NCI-H460 (cell line): ENCODE measurements at regions not wholly inside any gene's neighbourhood (a gene's known extent, or its start where the extent isn't known, plus 50 kb on each side); places are given as distances from the start of the nearest gene placed in this dataset.

ENCODE experiments used
- DNase-seq: peaks from one replicate; pipeline ENCODE4 v3.0.0-alpha.2; 2016; ENCODE audit warnings: low read depth; ENCODE audit errors: extremely low read depth

DNA sequence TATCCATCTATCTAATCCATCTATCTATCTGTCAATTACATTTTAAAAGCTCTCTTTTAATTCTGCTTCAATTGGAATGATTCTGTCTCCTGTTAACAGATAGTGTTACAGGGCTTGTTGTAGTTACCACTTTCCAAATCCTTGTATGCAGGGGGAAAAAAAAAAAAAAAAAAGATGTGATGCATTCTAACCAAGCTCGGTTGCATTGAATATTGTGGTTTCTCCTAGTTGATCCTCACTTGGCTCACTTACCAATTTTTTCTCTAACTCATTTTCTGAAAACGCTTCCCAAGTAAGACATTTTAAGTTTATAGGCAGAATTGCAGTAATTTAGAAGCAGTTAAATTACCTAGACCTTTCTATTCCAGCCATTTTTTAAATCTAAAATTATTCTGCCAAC lies 327.9 kb upstream of the PITX2 start:
- no peak for DNase-seq

DNA sequence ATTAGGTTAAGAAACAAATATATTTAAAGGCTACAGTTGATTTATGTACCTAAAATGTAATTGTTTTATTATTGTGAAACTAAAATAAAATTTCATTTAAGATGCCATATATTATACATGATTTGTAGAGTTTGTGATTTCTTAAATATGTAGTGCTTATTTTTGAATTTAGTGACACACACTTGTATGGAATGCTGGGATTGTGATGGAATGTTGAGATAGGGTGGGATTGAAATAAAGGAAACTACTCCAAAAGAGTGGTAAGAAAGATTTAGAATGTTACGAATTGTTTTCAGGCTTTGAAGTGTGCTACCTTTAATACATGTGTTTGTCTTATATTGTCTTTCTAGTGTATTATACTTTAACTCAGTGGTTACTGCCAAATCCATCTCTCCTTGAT lies 330.3 kb upstream of the PITX2 start:
- DNase-seq = no peak

DNA sequence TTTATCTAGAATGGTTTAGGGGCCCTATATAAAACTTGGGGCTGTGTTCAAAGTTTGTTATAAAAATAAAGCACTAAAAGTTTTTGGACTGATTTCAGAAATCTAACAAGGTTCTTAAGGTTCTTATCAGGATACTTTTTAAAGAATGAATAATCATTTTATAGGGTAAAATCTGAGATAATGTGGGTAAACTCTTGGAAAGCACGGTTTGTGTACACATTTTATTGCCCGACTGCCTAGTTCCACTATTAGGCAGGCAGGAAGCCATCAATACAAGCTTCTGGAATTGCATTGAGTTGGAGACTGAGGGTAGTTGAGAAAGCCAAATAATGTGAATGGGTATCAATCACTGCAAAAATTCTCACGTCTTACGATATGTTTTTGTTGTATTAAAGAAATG lies 331.0 kb upstream of the PITX2 start:
- DNase-seq = no peak

DNA sequence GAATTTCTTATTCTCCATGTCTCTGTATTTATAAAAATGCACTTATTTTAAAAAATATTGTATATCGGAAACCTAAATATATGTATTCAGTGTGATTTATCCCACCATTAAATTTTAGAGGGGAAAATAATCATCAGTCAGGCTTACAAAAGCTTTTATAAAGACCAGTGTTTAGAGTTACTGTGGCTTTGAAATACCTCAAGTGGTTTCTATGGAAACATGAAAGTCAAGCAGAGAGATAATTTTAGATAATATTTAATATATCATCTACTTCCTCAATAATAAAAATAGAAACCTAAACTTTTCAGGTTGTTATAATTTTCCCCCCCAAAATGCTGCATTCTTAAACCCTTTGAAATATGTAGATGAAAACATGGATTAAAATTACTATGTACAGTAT lies 332.9 kb upstream of the PITX2 start:
- DNase-seq = no peak

DNA sequence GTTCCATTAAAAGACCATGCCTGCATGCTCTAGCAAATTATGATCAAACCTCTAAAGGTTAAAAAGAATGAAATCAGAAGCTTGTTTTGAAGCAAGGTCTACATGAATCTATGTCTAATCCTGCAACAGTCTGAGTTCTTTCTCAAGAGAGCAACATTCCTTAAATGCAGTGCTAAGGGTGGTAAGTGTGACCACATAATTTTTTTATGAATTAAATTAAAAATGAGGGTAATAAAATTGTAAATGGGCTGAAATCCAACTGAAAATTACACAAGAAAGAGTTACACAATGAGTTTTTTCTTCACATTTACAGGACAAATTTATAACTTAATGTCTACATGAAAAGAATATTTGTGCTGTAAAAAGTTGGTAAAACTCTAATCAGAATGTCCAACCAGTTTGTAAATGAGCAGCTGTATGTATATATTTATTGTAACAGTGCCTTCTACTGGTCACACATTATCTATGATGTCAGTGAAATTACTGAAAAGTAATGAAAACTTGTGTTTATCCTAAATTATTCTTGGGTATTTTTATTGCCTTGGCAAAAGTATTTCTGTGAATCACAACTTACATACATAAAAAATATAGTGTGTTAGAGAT lies 336.3 kb upstream of the PITX2 start:
- peak; percentile 3 for DNase-seq

DNA sequence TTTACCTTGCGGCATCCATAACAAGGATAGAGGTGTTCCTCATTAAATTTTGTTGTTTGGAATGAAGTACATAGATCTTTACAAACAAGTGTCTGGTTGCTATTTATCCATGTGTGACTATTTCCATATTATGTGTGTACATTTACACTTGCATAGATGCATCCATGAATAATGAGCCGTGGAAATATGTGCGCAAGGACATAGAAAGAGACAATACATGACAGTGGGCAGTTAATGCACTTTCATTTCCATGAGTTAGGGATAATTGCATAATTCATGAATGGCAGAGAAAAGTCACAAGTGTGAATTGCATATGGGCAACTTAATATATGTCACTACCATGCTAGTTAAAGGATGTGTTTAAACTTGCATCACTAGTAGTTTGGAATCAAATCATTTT lies 338.2 kb upstream of the PITX2 start:
- DNase-seq = no peak

DNA sequence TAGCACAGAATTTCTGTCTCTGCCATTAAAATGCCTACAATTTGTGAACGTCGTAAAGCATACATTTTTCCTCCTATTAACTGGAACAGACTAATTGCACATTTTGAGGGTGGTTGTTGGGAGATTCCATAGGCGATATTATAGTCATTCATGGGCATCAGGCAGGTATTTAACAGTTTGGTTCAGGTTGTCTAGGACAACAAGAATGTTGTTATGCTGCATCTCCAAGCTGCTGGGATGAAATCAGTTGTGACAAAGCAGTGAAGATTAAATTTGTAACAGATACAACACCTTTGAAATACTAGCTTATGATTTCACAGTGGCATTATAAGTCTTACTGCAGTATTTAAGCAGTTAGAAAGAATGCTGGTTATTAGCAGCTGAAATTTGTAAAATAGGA lies 339.7 kb upstream of the PITX2 start:
- no peak for DNase-seq

DNA sequence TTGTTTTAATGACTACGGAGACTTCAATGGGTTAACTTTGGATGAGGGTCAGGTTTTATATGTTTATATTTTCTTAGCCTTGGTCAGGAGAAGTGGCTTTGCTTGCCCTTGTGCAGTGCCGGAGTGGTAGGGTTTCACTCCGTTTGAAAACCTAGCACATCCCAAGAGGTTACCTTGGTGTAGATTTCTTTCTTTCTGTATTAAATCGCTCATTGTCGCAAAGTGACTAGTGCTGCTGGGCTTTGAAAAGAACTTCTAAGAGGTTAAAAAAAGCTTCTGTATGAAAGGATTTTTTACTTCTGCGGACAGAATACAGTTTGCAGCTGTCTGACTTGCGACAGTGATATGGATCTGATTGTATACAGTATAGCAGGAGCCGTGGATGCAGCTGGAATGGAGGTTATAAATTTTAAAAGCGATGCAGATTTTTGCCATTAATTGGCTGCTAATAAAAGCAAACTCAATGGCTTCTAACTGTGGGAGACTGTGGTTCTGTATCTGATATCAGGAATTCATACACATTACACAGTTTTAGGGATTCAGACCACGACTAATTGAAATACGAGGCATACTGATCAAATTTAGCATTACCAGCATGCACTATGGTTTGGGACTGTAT lies 340.9 kb upstream of the PITX2 start:
- no peak for DNase-seq

DNA sequence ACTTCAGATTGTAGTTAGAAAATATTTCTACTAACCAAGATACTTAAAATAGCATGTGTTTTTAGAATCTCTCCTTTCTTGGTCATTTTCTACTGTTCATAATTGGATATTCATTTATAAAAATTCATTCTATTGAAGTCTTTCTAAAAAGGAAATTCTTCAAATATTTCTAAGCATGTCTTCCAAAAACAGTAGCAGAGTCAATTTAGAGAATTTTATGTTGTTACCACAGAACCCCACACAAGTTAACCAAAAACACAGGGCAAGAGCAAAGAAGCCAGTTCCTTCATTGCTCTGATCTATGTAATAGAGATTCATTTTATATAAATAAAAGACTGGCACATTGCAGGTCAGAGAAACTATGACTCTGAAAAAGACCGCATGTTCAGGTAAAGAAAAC lies 345.1 kb upstream of the PITX2 start:
- no peak for DNase-seq

DNA sequence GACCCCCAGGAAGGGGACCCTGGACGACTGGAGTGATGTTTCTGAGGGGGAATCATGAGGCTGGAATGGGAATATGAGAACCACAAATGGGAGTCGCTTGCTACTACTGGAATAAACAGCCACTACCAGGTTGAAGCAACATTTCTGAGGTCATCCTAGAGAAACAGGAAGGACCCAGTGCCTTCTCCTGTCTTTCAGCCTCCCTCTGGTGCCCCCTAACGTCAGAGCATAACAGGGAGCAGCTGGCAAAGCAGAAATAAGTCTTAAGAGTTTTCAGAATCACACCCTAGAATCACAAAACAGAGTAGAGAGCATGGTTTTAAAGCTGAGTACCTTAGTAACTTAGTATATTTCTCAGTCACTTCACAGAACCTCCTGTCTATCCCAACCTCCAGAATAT lies 347.8 kb upstream of the PITX2 start:
- peak; percentile 37 for DNase-seq

DNA sequence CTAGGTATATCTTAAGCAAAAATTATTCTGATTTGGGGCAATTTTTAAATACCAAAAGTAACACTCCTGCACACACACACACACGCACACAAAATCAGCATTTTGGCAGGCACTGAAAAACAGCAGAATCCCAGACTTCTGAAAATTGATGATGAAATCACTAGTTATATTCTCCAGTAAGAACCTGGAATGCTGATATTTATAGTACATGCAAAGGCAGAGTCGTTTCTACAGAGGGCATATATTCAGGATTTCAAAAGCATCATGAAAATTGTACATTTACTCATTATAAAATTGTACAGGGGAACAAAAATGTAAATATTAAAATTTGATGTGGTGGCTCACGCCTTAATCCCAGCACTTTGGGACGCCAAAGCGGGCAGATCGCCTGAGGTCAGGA lies 352.5 kb upstream of the PITX2 start:
- no peak for DNase-seq

DNA sequence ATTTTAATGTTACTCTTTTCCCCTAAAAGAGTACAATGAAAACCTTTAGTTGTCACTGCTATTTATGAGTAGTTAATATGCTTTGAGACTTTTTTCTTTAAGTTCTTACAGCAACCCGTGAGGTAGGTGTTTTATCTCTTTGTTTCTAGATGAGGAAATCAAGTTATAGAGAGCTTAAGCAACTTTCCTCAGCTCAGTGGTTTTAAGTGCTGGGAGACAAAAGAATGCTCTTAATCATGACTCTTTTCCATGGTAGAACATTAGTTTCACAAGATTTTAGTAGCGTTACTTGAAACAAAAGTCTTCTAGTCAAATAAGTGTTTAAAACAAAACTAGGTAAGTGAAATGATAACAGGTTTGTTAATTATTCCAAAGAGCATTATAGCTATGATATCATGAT lies 354.7 kb upstream of the PITX2 start:
- no peak for DNase-seq

DNA sequence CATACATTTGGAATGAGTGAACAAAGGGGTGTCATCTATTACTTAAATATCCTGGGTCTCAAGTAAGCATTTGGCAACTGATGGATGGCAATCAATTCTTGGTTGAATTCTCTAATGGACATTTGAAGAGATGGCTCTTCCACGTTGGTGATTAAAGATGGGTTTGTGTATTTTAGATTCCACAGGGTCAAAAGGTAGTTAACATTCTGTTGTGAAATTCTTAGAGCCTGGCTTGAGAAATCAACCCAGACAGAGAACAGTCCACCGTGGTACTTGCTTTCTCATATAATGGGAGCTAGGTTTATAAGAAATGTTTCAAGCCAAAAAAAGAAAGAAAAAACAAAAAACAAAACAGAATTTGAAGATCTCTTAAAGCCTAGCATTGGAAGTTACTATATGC lies 355.9 kb upstream of the PITX2 start:
- DNase-seq = no peak

DNA sequence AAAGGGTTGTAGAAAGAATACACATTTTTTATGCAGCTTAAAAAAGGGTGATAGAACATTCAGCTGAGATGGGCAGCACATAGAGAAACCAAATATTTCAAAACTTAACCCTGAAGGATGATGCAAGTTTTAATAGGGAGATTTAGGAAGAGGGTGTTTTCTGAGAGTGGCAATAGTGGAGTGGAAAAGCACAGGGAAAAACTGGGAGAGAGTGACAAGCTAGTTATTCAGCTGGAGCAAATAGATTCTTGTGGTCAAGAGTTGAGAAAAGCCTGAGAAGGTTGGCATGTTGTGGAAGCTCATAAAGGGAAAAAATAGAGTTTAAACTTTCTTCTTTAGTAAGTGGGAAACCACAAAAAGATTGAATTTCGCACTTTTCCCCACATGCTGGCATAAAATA lies 359.6 kb upstream of the PITX2 start:
- no peak for DNase-seq

DNA sequence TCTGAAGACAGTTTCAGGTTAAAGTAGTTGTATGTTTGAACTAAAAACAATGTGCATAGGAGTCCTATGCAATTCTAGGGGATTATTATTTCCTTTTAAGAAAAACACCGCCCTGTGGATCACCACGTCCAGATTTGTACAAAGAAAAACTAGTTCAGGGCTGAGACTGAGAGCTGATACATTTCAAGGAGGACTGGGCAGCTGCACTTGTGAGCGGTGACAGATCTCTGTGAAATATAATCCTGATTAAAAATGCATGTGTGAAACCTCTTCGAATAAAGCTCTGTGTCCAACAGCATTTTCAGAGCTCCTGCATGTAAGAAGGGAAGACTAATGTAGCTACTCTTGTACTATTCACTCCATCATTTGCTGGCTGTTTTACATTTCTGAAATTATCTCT lies 365.8 kb upstream of the PITX2 start:
- no peak for DNase-seq

DNA sequence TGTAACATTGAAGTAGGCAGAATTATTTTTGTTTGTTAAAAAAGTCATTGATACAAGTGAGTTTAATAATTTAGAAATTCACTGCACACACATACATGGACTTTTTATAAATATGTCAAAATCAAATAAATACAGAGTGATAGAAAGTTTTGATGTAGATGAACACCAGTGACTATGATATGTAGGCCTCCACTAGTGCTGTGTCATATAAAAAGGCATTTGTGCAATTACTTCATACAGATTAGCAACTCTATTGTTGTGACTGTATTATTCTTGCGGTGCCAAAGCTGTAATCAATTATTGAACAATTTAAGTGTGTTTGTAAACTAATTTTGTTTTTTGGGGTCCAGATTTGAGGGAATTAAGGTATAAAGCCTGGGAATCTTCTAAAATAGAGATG lies 366.2 kb upstream of the PITX2 start:
- DNase-seq = no peak

DNA sequence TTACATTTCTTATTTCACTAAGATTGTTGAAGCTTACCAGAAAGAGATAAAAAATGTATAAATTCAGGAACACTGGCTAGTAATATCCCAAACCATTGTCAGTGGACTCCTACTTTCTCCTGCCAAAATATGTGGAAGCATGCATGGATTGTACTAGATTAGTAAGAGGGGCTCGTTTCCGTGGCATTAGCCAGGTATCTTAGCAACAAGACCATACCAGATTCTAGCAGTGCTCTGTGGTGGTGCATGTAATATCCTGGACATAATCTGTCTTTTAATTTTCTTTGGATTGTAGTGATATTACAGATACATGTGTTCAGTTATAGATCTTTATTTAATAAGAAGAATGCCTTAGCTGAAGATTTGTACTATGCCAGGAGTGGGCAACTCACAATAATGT lies 371.9 kb upstream of the PITX2 start:
- no peak for DNase-seq

DNA sequence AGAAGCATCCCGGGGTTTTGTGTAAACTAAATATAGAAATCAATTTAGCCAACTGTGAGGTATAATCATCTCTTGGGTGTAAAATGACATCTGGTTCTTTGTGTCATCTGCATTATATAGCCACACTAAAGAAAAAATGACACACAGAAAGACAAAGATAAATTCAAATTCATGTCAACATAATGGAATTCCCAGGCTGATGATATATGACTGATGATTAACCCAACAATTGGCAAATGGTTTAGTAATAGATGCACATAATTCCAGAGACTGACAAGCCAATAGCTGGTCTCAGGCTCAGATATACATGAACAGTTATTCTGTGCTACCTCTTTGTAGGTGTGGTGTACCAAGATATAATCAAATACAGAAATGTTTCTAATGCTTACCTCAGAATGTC lies 375.4 kb upstream of the PITX2 start:
- DNase-seq = no peak

DNA sequence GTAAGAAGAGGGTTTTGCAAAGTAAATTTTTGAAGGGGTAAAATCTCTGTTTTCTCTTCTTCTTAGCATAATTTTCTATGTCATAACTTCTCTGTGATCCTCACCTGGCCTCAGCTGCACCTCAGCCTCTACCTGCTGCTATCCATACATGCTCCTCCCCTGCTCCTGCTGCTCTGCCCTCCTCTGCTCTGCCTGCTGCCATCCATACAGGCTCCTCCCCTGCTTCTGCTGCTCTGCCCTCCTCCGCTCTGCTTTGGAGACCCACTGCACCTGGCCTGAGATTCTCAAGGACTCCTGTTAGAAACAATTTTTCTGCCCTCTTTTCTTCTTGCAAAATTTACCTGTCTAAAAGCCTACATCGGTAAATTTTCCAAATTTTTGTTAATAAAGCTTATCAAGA lies 388.6 kb upstream of the PITX2 start:
- no peak for DNase-seq

DNA sequence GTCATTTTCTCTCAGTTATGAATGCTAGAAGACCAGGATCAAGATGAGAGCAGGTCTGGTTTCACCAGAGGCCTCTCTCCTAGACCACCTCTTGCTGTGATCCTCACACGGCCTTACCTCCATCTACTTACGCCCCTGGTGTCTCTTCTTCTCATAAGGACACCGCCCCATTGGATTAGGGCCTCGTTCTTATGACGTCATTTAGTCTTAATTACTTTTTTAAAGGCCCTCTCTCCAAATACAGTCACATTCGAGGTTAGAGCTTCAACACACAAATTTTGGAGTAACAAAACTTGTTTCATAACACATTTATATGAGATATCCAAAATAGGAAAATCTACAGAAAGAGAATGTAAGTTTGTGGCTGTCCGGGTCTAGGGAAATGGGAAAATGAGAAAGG lies 391.0 kb upstream of the PITX2 start:
- DNase-seq = no peak

DNA sequence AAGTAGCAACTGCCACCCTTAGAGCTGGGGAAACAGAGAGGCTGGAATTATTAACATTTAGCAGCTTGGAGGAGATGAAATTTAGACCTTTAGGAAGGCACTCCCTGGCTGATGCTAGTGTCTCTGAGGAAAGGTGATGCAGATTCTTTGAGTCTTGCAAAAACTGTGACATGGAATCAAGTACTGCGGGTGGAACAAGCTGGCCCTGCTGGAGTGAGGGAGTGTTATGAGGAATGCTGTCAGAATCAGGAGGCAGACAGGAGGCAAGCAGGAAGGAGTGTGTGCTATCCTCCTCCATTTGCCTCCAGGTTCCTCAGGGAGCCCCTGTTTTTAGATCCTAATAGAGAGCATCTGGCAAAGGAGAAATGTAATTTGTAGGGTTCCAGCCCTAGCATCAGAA lies 391.7 kb upstream of the PITX2 start:
- DNase-seq = no peak

DNA sequence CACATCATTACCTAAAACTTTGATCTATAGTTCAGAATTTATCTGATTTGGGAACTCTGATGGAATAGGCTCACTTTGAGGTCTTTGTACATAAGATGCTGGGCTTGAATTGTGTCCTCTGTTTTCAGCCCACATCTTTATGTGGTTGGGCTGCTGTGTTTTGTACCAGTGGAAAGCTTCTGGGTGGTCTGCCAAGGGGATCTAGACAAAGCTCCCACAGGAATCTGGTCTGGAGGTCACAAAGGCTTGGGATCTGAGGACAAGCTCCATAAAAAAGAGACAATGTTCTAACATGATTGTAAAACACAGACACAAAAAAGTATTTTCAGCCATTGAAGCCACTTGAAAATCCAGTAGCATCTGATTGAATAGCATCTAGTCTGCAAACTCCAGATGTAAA lies 393.5 kb upstream of the PITX2 start:
- no peak for DNase-seq

DNA sequence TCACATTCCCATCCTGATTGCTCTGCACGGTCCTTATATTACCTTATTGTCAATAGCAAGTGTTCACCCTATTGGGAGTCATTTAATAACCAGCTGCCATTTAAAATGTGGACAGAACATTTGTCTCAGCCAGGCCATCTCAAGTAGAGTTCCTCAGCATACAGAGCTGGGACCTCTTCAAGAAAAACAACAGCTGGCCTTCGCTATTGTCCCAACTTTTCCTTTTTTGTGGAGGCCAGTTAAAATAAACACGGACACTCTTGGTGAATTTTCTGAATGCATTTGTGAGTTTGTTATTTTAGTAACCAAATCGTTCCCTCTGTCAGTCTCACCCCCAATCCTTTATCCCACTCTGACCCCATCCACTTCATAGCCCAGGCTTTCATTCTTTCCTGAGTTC lies 395.3 kb upstream of the PITX2 start:
- no peak for DNase-seq
